Stimulated activated CD8-positive, alpha-beta memory T cell treated with anti-CD3 and anti-CD28 coated beads, Interleukin-4, amount 100 ng/mL, for 4 hours (primary cell): ENCODE measurements at regions not wholly inside any gene's neighbourhood (a gene's known extent, or its start where the extent isn't known, plus 50 kb on each side); places are given as distances from the start of the nearest gene placed in this dataset.

Experiments
- DNase-seq, 2 donors: peaks; one replicate each; pipeline ENCODE4 v3.0.0-alpha.2; 2020; ENCODE audit warnings: low read depth in 2 of 2, low spot score in 1 of 2

- DNase-seq: no peak
Measured at GRCh38 chr2:18200771-18201170, 322.3 kb downstream of the KCNS3 start.

GRCh38 chr2:18198677-18199076 lies 320.2 kb downstream of the KCNS3 start:
- DNase-seq: no peak

- DNase-seq: no peak
Measured at GRCh38 chr2:18194161-18194560, 315.7 kb downstream of the KCNS3 start.

DNA sequence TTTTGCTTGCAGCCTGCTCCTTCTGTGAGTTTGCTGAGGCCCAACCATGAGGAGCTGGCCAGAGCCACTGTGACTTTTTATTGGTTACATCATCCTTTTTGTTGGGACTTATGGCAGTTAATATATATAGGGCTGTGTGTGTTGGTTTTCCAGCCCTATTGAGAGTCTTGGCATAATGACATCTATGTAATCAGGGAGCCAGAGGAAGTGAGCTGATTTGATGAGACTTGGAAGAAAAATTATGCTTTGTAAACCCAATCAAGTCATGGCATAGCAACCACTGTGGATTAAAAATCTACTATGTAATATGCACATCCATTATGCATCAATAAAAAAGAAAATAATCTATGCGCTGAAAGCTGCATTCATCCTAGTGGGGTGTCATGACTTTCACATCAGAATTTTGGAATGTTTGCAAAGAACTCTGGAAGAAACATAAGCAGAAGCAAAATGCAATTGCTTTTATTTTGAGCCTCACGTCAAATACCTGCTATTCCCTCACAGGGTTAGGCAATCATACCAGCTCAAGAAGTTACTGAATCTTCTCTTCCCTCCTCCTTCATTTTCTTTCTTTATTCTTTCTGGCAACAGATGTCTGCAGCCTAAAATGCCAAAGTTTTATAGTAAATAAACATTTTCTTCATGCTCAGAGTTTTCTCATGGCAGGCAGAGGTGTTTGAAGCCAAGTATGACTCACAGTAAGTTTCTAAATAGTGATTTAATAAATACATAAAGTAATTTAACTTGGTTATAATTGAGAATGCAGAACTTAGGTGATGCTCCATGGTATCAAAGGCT lies 308.5 kb downstream of the KCNS3 start:
- DNase-seq: no peak

- DNase-seq: no peak
Measured at GRCh38 chr2:18182861-18183260, 304.4 kb downstream of the KCNS3 start.

DNA sequence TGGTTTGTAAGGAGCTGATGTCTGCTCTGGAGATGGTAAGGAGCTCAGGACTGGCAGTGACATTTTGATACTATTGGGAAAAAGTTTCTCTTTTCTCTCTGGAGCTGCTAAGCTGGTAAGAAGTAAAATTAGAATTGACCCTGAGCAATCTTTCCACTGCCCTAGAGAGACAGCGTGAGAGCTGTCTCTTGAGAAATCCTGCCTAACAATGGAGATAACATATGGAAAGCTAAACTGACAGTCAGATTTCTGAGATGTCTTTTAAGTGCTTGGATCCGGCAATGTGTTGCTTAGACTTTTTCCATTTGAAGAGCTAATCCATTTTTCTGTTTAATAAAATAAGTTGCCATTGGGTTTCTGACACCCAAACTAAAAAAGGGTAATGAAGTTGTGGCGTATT lies 302.4 kb downstream of the KCNS3 start:
- DNase-seq: no peak

DNA sequence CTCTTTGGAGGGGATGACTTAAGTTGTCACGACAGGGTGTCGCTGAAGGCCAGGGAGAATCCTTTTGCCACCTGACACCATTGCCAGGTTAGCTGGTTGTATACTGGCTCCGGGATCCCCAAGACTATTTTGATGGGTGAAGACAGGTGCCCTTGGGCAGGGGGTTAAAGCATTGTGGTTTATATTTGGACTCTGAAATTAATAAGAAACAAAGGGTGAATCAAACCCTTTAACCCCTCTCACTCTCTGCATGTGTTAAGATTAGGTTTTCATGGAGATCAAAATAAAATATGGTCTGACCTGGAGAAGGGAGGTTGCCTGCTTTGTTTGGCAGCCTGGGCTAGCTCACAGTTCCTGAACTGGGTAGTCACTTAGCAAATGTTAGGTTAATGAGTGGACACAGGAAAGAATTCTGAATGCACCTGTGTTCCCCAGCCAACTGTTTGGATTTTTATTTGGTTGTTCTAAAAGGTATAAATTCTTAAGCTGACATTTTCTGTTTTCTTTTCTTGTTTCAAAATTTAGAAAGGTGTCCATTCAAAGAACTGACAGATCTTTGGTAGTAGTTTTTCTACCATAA lies 301.7 kb downstream of the KCNS3 start:
- no peak for DNase-seq

DNA sequence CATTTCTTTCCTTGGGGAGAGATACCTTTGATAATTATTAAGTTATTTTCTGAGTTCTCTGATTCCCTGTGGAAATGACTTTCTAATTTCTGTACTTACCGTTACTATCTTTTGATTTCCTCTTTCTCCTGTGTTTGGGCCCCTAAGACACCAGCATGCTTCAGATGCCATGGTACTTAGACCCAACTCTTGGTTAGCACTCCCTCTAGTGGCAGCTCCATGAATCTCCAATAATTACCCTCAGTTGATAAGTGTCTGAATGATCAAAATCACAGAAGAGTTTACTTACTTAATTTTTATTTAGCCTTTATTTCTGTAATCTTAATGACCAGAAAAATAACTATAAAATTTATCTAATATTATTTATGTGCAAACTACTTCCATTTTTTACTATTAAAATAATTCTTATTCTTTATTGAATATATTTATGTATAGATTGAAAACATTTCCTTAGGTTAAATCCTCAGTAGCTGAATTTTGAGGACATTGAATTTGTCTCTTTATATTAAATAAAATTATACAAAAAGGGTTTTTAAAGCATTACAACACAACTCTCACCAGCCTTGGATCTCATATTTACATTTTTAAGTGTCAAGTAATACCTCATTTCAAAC lies 300.4 kb downstream of the KCNS3 start:
- DNase-seq: no peak

DNA sequence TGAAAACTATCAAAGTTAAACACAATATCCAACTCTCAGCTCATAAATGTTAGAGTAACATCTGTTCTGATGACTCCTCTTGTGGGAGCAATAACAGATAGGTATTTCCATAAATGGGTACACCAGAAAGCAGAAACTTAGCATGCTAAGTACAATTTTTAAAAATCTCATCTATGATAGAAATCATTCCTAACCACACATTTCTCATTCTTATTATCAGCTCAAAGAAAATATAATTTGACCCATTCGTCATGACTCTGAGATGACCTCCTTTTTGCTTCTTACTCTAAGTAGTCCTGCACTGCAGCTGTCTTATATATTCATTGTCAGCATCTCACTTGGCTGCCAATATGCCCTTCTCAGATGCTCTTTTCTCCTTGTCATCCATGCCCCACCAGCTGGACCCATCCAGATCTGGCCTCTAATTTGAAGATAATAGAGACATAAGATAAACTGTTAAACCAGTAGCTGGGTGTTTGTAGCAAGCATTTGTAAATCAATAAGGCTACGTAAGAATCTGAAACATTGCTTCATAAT lies 298.3 kb downstream of the KCNS3 start:
- DNase-seq: no peak

DNA sequence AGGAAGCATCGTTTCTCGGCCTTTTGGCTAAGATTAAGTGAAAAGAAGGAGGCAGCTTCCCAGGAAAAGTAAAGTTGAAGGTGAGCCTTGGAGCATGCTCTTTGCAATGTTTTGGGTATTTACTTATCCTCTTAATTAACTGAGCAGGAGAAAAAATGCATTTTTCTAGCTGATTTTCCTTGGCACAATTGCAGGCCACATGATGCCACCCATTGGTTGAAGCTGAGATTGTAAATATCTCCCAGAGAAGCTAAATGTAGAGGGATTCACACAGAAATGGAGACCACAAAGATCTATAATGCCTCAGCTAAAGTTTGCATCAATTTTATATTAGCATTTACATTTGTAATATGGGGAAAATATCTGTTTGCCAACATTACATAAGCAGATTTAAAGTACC lies 294.1 kb downstream of the KCNS3 start:
- no peak for DNase-seq

GRCh38 chr2:18171191-18172139 lies 293.0 kb downstream of the KCNS3 start:
- no peak for DNase-seq

DNA sequence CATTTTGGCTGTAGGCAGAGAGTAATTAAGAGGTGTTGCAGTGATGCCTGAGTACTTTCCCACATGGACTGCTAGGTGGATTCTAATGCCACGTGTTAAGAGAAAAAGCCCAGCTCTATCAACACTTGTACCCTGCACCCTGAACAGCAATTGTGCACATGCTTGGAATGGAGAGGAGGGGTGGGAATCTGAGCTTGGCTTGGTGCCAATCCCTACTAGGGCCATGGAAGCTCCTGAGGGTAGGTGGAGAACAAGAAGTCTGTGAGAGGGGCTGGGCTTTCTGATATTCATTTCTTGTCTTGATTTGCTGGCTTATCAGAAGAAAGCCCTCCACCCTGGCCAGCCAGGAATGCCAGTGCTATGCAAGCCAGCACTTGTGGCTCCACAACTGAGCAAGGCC lies 292.2 kb downstream of the KCNS3 start:
- DNase-seq: no peak

DNA sequence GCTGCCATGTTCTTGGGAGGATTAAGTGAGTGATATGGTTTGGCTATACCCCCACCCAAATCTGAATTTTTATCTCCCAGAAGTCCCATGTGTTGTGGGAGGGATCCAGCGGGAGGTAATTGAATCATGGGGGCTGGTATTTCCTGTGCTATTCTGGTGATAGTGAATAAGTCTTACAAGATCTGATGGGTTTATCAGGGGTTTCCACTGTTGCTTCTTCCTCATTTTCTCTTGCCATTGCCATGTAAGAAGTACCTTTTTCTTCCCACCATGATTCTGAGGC lies 291.4 kb downstream of the KCNS3 start:
- no peak for DNase-seq

DNA sequence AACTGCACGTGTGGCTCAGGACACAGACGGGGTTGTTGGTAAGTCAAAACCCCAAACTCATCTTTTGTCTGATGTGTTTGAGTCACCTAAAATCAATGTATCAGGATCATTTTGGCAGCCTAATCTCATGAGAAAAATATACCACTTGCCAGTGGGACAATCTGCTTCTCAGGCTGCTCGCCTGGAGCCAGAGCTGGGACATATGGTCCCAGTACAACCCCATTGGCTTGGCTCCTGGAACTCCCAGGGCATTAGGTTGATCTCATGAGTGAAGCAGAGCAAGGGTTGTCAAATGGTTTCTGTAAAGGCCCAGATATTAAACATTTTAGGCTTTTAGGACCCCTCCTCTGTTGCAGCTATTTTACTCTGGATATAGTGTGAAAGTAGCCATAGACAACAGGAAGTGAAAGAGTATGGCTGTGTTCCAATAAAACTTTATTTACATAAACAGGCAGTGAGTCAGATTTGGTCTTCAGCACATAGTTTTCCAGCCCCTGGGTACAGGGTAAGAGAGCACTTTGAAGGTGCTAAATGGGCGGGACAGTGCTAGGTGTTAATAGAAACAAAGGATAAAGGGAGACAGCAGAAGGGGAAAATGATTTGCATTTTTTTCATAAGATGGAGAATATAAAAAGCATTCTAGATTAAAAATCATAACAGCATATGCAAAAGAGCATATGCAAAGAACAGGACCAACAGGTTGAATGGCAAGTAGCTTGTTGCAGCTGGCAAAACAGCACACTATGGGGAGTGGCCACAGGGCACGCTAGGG lies 290.8 kb downstream of the KCNS3 start:
- DNase-seq: no peak

GRCh38 chr2:18167871-18168270 lies 289.4 kb downstream of the KCNS3 start:
- DNase-seq: no peak

- no peak for DNase-seq
Measured at GRCh38 chr2:18161681-18162080, 283.2 kb downstream of the KCNS3 start.

DNA sequence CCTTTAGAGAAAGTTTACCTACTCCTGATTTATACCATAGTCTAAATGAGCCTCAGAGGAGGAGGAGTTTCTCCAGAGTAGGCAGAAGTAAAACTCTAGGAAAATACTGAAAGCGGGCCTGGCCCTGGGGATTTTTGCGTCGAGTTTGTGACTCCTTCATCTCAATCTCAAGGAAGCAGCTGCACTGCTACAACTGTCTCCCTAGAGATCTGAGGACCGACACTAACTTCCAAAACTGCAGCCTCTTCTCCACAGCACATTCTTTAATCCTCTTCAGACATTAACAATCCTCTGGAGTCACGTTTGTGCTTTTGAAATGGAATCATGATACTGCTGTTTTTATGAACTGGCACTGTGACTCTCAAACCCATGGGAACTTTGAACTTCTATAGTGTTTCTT lies 281.4 kb downstream of the KCNS3 start:
- no peak for DNase-seq

DNA sequence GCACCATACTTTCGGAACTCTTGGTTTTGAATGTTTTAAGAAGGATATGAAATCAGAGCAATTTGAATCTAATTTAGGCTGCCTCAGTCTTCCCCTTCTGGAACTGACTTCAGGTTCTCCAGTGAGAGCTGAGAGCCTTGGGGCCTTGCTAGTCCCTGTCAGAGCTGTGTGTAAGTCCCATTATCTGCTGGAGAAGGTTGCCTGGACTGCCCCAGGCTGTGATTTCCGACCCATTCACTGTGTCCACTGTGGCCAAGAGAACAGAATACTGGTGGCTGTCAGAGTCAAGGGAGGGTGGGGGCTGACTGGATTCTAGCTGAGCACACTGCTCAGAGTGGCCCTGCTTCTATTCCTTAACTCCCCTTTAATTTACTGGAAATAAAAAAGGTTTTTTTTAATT lies 278.0 kb downstream of the KCNS3 start:
- DNase-seq: no peak

DNA sequence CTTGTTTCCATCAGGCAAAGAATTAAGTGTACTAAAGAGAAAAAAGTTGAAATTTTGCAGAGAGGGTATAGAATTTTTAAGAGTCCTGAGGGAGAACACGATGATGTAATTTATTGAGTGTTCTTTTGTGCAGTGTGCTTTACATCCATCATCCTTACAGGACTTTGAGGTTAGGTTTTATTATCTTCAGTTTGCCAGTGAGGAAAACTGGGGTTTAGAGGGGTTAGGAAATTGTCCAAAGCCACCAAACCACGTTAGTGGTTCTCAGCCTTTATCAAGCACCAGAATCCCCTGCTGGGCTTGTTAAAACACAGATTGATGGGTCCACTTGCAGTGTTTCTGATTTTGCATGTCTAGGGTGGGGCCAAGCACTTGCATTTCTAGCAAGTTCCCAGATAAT lies 277.5 kb downstream of the KCNS3 start:
- no peak for DNase-seq

- DNase-seq: no peak
Measured at GRCh38 chr2:18154812-18155211, 276.3 kb downstream of the KCNS3 start.

DNA sequence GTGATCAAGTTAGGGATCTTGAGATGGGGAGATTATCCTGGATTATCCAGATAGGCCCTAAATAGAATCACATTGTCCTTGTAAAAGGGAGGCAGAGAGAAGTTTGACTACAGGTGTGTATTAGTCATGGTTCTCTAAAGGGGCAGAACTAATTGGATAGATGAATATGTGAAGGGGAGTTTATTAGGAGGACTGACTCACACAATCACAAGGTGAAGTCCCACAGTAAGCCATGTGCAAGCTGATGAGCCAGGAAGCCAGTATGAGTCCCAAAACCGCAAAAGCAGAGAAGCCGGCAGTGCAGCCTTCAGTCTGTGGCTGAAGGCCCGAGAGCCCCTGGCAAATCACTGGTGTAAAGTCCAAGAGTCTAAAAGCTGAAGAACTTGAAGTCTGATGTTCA lies 275.8 kb downstream of the KCNS3 start:
- no peak for DNase-seq
